HepG2 (cell line): ENCODE measurements at regions not wholly inside any gene's neighbourhood (a gene's known extent, or its start where the extent isn't known, plus 50 kb on each side); places are given as distances from the start of the nearest gene placed in this dataset.

Experiments used
- ATAC-seq: fragments of 200-7000 bp; cut with Tn5 transposase; 3 replicates; pipeline ENCODE4 v1.9.1; 2020; ENCODE audit warnings: mild to moderate bottlenecking, moderate library complexity
- BruUV-seq: library from RNA; stranded (reverse); fragments of 400-500 nt; replicated peaks from 2 replicates; lab custom pipeline; 2021; lab: Mats Ljungman, UMichigan
- CTCF ChIA-PET: fragments of 300-600 bp; formaldehyde crosslinking; extraction: SDS; loops from one replicate; lab custom pipeline; 2021; ENCODE audit warnings: low total read pairs, inconsistent platforms, low intra/inter-chr PET ratio; lab: Yijun Ruan, JAX
- POLR2A ChIA-PET: fragments of 350-600 bp; sonication (Branson Sonifier 250); formaldehyde crosslinking; loops from one replicate; lab custom pipeline; 2020; ENCODE audit warnings: antibody characterized with exemption, inconsistent platforms; lab: Yijun Ruan, JAX
- DNase-seq: peaks from one replicate; pipeline ENCODE4 v3.0.0-alpha.2; 2015; ENCODE audit warnings: low spot score
- FAIRE-seq: peaks from 3 replicates; lab custom pipeline; 2011; peaks lifted over from hg19 to GRCh38; lab: Jason Lieb, UNC
- H2AFZ ChIP-seq: one replicate; pipeline ENCODE4 v1.6.1; 2011; ENCODE audit warnings: low read length, inconsistent platforms
- H3K27ac ChIP-seq: fragments of 300-600 bp; 3 replicates; pipeline ENCODE4 v1.8.0; 2011; ENCODE audit warnings: mixed run types, mild to moderate bottlenecking, mixed read lengths, low read length, inconsistent platforms; ENCODE audit not compliant: insufficient read depth; ENCODE audit errors: extremely low read length
- H3K27me3 ChIP-seq, 2 experiments: fragments of 200-600 bp in 1 of 2; 2 replicates in 1 of 2; 3 replicates in 1 of 2; pipeline versions ENCODE4 v1.6.0 to v1.8.0; 2011; ENCODE audit warnings: low read length in 2 of 2, mild to moderate bottlenecking in 2 of 2, moderate library complexity in 2 of 2, inconsistent platforms in 1 of 2; ENCODE audit not compliant: insufficient read depth in 2 of 2, control insufficient read depth in 1 of 2
- H3K36me3 ChIP-seq, 2 experiments: fragments of 200-600 bp in 1 of 2; replicated peaks in 1 of 2; 2 replicates in 1 of 2; 3 replicates in 1 of 2; pipeline versions ENCODE4 v1.5.1 to v1.8.0; 2011; ENCODE audit warnings: low read length in 2 of 2, inconsistent platforms in 1 of 2; ENCODE audit not compliant: insufficient read depth in 2 of 2, control insufficient read depth in 1 of 2
- H3K4me1 ChIP-seq: 2 replicates; pipeline ENCODE4 v1.5.1; 2012; ENCODE audit warnings: low read length, inconsistent platforms; ENCODE audit not compliant: insufficient read depth
- H3K4me2 ChIP-seq: 2 replicates; pipeline ENCODE4 v1.6.0; 2011; ENCODE audit warnings: low read depth, low read length, inconsistent platforms
- H3K4me3 ChIP-seq, 3 experiments: fragments of 200-600 bp in 1 of 3; sonication (generic), shearing (Covaris generic) in 1 of 3; replicated peaks in 1 of 3; 2 replicates each; pipeline ENCODE4 v1.5.1; 2011 to 2016; ENCODE audit warnings: low read length in 3 of 3, inconsistent platforms in 2 of 3, low read depth in 2 of 3, mild to moderate bottlenecking in 2 of 3, control low read depth in 1 of 3, mixed read lengths in 1 of 3; ENCODE audit not compliant: insufficient read depth in 1 of 3
- H3K79me2 ChIP-seq: one replicate; pipeline ENCODE4 v1.6.1; 2011; ENCODE audit warnings: low read length, inconsistent platforms; ENCODE audit not compliant: insufficient read depth
- H3K9ac ChIP-seq: 2 replicates; pipeline ENCODE4 v1.6.0; 2011; ENCODE audit warnings: mild to moderate bottlenecking, low read depth, low read length, inconsistent platforms; ENCODE audit not compliant: insufficient read depth
- H3K9me3 ChIP-seq: 2 replicates; pipeline ENCODE4 v1.5.1; 2012; ENCODE audit warnings: mild to moderate bottlenecking, low read length
- H4K20me1 ChIP-seq: 2 replicates; pipeline ENCODE4 v1.6.0; 2011; ENCODE audit warnings: inconsistent platforms, mild to moderate bottlenecking, low read length, moderate library complexity; ENCODE audit not compliant: insufficient read depth
- CBFB ChIP-seq: sonication (generic); formaldehyde crosslinking; IDR thresholded peaks from 2 replicates; pipeline ENCODE4 v1.4.0; 2020; ENCODE audit warnings: missing genetic modification reagents
- CREB1 ChIP-seq, 2 experiments: fragments of 450-650 bp in 1 of 2; IDR thresholded peaks; 2 replicates each; pipeline ENCODE4 v1.6.1; 2016 to 2017; ENCODE audit warnings: control low read depth in 1 of 2, mild to moderate bottlenecking in 1 of 2, missing compliant biosample characterization in 1 of 2, missing genetic modification characterization in 1 of 2
- ERF ChIP-seq: IDR thresholded peaks from 2 replicates; pipeline ENCODE4 v1.6.1; 2018; ENCODE audit warnings: missing biosample characterization, missing genetic modification reagents
- MAFK ChIP-seq, 2 experiments: IDR thresholded peaks in 1 of 2; conservative IDR thresholded peaks in 1 of 2; 2 replicates each; pipeline ENCODE4 v1.6.1; 2011; ENCODE audit warnings: improper control_type of control experiment in 2 of 2, low read length in 2 of 2
- MBNL3 ChIP-seq: fragments of 250-450 bp; sonication (Bioruptor Pico); conservative IDR thresholded peaks from 2 replicates; pipeline ENCODE4 v1.8.0; 2022; ENCODE audit warnings: mild to moderate bottlenecking, inconsistent platforms
- NFE2L1 ChIP-seq: sonication (generic); formaldehyde crosslinking; IDR thresholded peaks from 2 replicates; pipeline ENCODE4 v1.4.0; 2020; ENCODE audit warnings: missing genetic modification reagents, mild to moderate bottlenecking, borderline replicate concordance
- NPAS2 ChIP-seq: sonication (generic); formaldehyde crosslinking; IDR thresholded peaks from 2 replicates; pipeline ENCODE4 v1.8.0; 2022; ENCODE audit warnings: mild to moderate bottlenecking, missing genetic modification reagents, borderline replicate concordance
- PITX1 ChIP-seq: sonication (generic); formaldehyde crosslinking; IDR thresholded peaks from 2 replicates; pipeline ENCODE4 v1.5.1; 2020; ENCODE audit warnings: mild to moderate bottlenecking, missing genetic modification reagents
- SMAD1 ChIP-seq: sonication (generic); formaldehyde crosslinking; IDR thresholded peaks from 2 replicates; pipeline ENCODE4 v1.4.0; 2020; ENCODE audit warnings: missing genetic modification reagents, low read depth, mild to moderate bottlenecking, borderline replicate concordance
- STAT5B ChIP-seq: sonication (generic); formaldehyde crosslinking; IDR thresholded peaks from 2 replicates; pipeline ENCODE4 v1.4.0; 2020; ENCODE audit warnings: missing genetic modification reagents
- THYN1 ChIP-seq: sonication (generic); formaldehyde crosslinking; IDR thresholded peaks from 2 replicates; pipeline ENCODE4 v1.8.1; 2023; ENCODE audit warnings: low read depth, mild to moderate bottlenecking, moderate library complexity, missing genetic modification reagents, borderline replicate concordance
- ZNF484 ChIP-seq: sonication (generic); formaldehyde crosslinking; IDR thresholded peaks from 2 replicates; pipeline ENCODE4 v1.5.1; 2020; ENCODE audit warnings: mild to moderate bottlenecking, low read depth, missing genetic modification reagents, borderline replicate concordance
- ZNF530 ChIP-seq: sonication (generic); formaldehyde crosslinking; IDR thresholded peaks from 2 replicates; pipeline ENCODE4 v1.5.0; 2020; ENCODE audit warnings: low read depth, mild to moderate bottlenecking, missing genetic modification reagents
- ZNF615 ChIP-seq: sonication (generic); formaldehyde crosslinking; IDR thresholded peaks from 2 replicates; pipeline ENCODE4 v1.5.0; 2020; ENCODE audit warnings: mild to moderate bottlenecking, missing genetic modification reagents, borderline replicate concordance
- ZNF761 ChIP-seq: sonication (generic); formaldehyde crosslinking; conservative IDR thresholded peaks from 2 replicates; pipeline ENCODE4 v1.4.0; 2020; ENCODE audit warnings: mild to moderate bottlenecking, missing genetic modification reagents
- ZSCAN20 ChIP-seq: sonication (generic); formaldehyde crosslinking; IDR thresholded peaks from 2 replicates; pipeline ENCODE4 v1.4.0; 2020; ENCODE audit warnings: missing genetic modification reagents, mild to moderate bottlenecking, borderline replicate concordance
- WGBS: methylation state at CpG from one replicate; pipeline ENCODE4 v1.1.6; 2017; ENCODE audit warnings: low lambda C conversion rate; 5-methylcytosine and 5-hydroxymethylcytosine counted together
- in situ Hi-C: cut with HindIII; loops from 2 replicates; pipeline ENCODE4 v1.10.0; 2017; ENCODE audit warnings: low pct_unique_long_range_greater_than_20kb; ENCODE audit not compliant: extremely low pct_ligation_motif_present
- intact Hi-C: fragments of 100-400 bp; cut with micrococcal nuclease; formaldehyde crosslinking; loops from one replicate; pipeline ENCODE4 v1.10.0; 2022; ENCODE audit not compliant: unreplicated experiment
- TF ChIP-seq, protein P1 (sequence below): sonication (generic); formaldehyde crosslinking; IDR thresholded peaks from 2 replicates; pipeline ENCODE4 v1.4.0; 2020; ENCODE audit warnings: missing genetic modification reagents, borderline replicate concordance
- TF ChIP-seq, protein P2 (sequence below): sonication (generic); formaldehyde crosslinking; IDR thresholded peaks from 2 replicates; pipeline ENCODE4 v1.4.0; 2020; ENCODE audit warnings: missing genetic modification reagents
- TF ChIP-seq, protein P3 (sequence below): sonication (generic); formaldehyde crosslinking; IDR thresholded peaks from 2 replicates; pipeline ENCODE4 v1.9.0; 2022; ENCODE audit warnings: low read depth, missing genetic modification reagents

DNA sequence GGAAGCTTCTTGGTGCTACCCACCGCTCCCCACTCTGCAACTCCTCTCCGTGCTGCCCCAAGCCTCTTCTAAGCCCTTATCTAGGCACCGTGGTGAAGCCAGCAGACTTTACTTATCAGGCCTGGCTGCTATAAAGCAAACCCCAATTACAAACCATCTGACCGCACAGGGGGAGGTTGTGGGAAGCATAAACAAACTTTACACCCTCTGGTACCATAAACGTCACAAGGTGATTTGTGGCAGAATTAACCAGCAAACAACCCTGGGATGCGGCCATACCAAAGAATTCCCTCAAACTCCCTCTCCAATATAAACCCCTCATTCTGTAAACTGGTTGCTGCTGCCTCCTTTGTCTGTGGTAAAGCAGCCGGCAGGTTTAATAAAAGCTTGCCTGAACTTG is 55.2 kb downstream of the MAGEC2 start (continued):
- TF ChIP-seq, protein P1, sequence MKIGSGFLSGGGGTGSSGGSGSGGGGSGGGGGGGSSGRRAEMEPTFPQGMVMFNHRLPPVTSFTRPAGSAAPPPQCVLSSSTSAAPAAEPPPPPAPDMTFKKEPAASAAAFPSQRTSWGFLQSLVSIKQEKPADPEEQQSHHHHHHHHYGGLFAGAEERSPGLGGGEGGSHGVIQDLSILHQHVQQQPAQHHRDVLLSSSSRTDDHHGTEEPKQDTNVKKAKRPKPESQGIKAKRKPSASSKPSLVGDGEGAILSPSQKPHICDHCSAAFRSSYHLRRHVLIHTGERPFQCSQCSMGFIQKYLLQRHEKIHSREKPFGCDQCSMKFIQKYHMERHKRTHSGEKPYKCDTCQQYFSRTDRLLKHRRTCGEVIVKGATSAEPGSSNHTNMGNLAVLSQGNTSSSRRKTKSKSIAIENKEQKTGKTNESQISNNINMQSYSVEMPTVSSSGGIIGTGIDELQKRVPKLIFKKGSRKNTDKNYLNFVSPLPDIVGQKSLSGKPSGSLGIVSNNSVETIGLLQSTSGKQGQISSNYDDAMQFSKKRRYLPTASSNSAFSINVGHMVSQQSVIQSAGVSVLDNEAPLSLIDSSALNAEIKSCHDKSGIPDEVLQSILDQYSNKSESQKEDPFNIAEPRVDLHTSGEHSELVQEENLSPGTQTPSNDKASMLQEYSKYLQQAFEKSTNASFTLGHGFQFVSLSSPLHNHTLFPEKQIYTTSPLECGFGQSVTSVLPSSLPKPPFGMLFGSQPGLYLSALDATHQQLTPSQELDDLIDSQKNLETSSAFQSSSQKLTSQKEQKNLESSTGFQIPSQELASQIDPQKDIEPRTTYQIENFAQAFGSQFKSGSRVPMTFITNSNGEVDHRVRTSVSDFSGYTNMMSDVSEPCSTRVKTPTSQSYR (CRISPR knock-in tag) = no peak
- TF ChIP-seq, all 625 proteins: peak for 0

DNA sequence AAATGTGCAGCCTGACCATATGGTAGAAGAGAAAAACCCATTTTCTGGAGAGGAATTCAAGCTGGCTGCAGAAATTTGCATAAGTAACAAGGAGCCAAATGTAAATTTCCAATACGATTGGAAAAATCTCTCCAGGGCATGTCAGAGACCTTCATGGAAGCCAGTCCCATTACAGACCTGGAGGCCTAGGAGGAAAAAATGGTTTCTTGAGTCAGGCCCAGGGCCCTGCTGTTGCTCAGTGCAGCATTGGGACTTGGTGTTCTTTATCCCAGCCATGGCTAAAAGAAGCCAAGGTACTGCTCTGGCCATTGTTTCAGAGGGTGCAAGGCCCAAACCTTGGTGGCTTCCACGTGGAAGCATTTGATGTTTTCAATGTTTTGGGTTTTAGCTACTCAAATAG is 70.6 kb downstream of the MAGEC2 start:
- no peak overlapping the region for H3K4me2 ChIP-seq
- CTCF ChIA-PET = no interaction called here
- H4K20me1 ChIP-seq = no peaks in the 10 kb centered on the region
- peaks cover 49% of the 10 kb centered on the region for H3K9me3 ChIP-seq
- ATAC-seq = no peak
- H3K27me3 ChIP-seq = no peaks in the 10 kb centered on the region
- WGBS = 0% methylated on average over 2 of the region's 2 CpGs
- intact Hi-C loops = no loop called here
- no peak overlapping the region for H3K4me3 ChIP-seq
- POLR2A ChIA-PET = no interaction called here
- no peaks in the 10 kb centered on the region for H3K4me1 ChIP-seq
- in situ Hi-C loops = no loop called here
- BruUV-seq = no TSS peak
- H3K27ac ChIP-seq = no peak overlapping the region
- no peak overlapping the region for H3K9ac ChIP-seq
- DNase-seq = no peak
- no peaks in the 10 kb centered on the region for H3K36me3 ChIP-seq
- H3K79me2 ChIP-seq = no peaks in the 10 kb centered on the region
- no peak for FAIRE-seq
- H2AFZ ChIP-seq = no peak overlapping the region
- no peak for TF ChIP-seq NPAS2 (CRISPR knock-in tag)
- TF ChIP-seq CREB1 (IDR thresholded peaks at IDR 0.05) = no peak
- no peak for TF ChIP-seq CREB1 (CRISPR knock-in tag; IDR thresholded peaks at IDR 0.05)
- TF ChIP-seq PITX1 (CRISPR knock-in tag) = no peak
- TF ChIP-seq NFE2L1 (CRISPR knock-in tag) = no peak
- TF ChIP-seq ZSCAN20 (CRISPR knock-in tag) = no peak
- TF ChIP-seq THYN1 (CRISPR knock-in tag) = no peak
- no peak for TF ChIP-seq MBNL3 (CRISPR knock-in tag)
- no peak for TF ChIP-seq ERF
- TF ChIP-seq, protein P2, sequence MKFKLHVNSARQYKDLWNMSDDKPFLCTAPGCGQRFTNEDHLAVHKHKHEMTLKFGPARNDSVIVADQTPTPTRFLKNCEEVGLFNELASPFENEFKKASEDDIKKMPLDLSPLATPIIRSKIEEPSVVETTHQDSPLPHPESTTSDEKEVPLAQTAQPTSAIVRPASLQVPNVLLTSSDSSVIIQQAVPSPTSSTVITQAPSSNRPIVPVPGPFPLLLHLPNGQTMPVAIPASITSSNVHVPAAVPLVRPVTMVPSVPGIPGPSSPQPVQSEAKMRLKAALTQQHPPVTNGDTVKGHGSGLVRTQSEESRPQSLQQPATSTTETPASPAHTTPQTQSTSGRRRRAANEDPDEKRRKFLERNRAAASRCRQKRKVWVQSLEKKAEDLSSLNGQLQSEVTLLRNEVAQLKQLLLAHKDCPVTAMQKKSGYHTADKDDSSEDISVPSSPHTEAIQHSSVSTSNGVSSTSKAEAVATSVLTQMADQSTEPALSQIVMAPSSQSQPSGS (CRISPR knock-in tag) = no peak
- TF ChIP-seq STAT5B (CRISPR knock-in tag) = no peak
- TF ChIP-seq ZNF530 = no peak
- no peak for TF ChIP-seq SMAD1 (CRISPR knock-in tag)
- TF ChIP-seq CBFB = no peak
- TF ChIP-seq ZNF484 = no peak
- no peak for TF ChIP-seq ZNF615 (CRISPR knock-in tag)
- TF ChIP-seq, protein P3, sequence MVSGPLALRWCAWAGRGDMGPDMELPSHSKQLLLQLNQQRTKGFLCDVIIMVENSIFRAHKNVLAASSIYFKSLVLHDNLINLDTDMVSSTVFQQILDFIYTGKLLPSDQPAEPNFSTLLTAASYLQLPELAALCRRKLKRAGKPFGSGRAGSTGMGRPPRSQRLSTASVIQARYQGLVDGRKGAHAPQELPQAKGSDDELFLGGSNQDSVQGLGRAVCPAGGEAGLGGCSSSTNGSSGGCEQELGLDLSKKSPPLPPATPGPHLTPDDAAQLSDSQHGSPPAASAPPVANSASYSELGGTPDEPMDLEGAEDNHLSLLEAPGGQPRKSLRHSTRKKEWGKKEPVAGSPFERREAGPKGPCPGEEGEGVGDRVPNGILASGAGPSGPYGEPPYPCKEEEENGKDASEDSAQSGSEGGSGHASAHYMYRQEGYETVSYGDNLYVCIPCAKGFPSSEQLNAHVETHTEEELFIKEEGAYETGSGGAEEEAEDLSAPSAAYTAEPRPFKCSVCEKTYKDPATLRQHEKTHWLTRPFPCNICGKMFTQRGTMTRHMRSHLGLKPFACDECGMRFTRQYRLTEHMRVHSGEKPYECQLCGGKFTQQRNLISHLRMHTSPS = no peak
- TF ChIP-seq ZNF761 (CRISPR knock-in tag) = no peak
- no peak for TF ChIP-seq MAFK (conservative IDR thresholded peaks at IDR 0.05 in 1 of 2, IDR thresholded peaks at IDR 0.05 in 1 of 2; ENCODE audit: low read length in 2 of 2)
